Mucosa of descending colon (tissue), 3 donors: ENCODE measurements at regions not wholly inside any gene's neighbourhood (a gene's known extent, or its start where the extent isn't known, plus 50 kb on each side); places are given as distances from the start of the nearest gene placed in this dataset.

Experiments
- ATAC-seq: fragments of 200-7000 bp; cut with Tn5 transposase; one replicate; pipeline ENCODE4 v1.9.1; 2020; ENCODE audit warnings: mild to moderate bottlenecking, moderate library complexity
- DNase-seq, 3 donors: peaks; one replicate each; pipeline ENCODE4 v3.0.0-alpha.2; 2020
- H3K36me3 ChIP-seq: fragments of 200-600 bp; one replicate; pipeline ENCODE4 v1.8.0; 2021; ENCODE audit warnings: low read depth, mild to moderate bottlenecking
- H3K4me1 ChIP-seq: fragments of 200-600 bp; one replicate; pipeline ENCODE4 v1.8.0; 2021; ENCODE audit warnings: low read depth, mild to moderate bottlenecking
- H3K4me3 ChIP-seq: fragments of 200-600 bp; one replicate; pipeline ENCODE4 v1.8.0; 2021; ENCODE audit warnings: mild to moderate bottlenecking
- H3K9me3 ChIP-seq: fragments of 200-600 bp; one replicate; pipeline ENCODE4 v1.8.0; 2021; ENCODE audit warnings: mild to moderate bottlenecking
- intact Hi-C, 2 donors: fragments of 100-400 bp; cut with DNase I in 1 of 2; cut with micrococcal nuclease in 1 of 2; formaldehyde crosslinking; loops; one replicate each; pipeline versions ENCODE4 v1.11.0 to v1.11.1; 2022; cut with DNase I, micrococcal nuclease
- TF ChIP-seq, protein P1 (sequence below): fragments of 200-600 bp; IDR thresholded peaks from one replicate; pipeline ENCODE4 v1.8.0; 2022; ENCODE audit warnings: antibody characterized with exemption, mild to moderate bottlenecking
- donor health status: DM: no; HTN: no; CAD: no; lungs with moderate emphysema.
- donor health status: DM: no; HTN: no; CAD: no.
- donor health status: DM: no; HTN: yes; CAD: no.

DNA sequence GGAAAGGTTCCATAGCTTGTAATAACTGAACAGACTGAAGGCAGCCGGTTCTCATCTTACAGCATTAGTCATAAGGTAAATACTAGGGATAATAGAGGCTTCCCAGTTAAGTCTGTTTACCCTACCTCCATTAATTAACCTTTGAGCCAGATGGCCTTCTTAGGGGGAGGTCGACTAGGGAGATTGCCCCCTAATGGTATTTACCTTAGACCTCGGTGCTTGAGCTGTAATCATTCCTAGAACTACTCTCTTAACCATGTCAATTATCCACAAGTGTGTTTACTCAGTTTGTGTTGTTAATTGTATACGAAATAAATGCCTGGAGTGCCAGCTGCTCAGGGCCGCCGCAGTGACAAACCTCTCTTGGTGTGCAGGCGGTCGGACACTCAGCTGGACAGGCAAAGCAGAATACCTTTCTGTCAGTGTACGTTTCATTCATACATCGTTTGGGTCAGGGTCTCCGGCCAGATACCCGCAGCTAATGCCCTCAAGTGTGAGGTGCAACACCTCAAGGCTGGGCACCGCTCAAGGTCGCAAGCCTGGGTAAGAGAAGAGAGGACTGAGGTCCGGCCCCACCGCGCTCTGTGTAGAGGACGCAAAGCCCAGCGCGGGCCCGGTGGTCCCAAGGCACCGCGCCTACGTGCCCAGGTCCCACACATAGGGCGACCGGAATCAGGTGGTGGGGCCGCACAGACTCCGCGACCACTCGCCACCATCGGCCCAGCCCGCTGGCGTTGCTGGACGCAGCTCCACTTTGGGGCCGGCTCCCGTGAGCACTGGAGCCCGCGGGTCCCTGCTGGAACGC, 931.0 kb downstream of the NLGN4Y start:
- ATAC-seq (no peak), DNase-seq (no peak)
- intact Hi-C loops: no loop called here
- Histone ChIP-seq H3K36me3 (no peaks in the 10 kb centered on the region), H3K4me3 (no peak overlapping the region), H3K9me3 (no peaks in the 10 kb centered on the region), H3K4me1 (no peaks in the 10 kb centered on the region)
- TF ChIP-seq, protein P1, sequence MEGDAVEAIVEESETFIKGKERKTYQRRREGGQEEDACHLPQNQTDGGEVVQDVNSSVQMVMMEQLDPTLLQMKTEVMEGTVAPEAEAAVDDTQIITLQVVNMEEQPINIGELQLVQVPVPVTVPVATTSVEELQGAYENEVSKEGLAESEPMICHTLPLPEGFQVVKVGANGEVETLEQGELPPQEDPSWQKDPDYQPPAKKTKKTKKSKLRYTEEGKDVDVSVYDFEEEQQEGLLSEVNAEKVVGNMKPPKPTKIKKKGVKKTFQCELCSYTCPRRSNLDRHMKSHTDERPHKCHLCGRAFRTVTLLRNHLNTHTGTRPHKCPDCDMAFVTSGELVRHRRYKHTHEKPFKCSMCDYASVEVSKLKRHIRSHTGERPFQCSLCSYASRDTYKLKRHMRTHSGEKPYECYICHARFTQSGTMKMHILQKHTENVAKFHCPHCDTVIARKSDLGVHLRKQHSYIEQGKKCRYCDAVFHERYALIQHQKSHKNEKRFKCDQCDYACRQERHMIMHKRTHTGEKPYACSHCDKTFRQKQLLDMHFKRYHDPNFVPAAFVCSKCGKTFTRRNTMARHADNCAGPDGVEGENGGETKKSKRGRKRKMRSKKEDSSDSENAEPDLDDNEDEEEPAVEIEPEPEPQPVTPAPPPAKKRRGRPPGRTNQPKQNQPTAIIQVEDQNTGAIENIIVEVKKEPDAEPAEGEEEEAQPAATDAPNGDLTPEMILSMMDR: no peak

DNA sequence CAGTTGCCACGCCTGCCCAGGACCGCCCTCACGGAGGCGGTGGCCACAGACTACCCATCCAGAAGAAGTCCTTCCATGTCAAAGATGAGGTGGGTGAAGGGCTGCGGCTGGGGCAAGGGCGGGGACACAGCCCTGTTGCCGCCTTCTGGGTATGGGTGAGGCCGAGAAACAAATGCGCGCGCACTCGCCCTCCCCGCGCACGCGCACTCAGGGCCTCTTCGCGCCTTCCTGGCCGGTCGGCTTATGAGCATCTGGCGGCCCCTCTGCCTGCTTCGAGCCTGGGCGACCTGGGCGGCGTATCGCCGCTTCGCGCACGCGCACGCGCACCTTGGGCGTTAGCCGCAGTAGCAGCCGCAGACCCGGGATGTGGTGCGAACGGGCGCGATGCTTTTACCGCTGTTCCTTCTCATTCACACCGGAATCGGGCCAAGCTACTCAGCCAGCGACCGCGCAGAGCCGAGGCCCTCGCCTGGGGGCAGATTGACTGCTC, 931.7 kb downstream of the NLGN4Y start:
- ATAC-seq: no peak
- Histone ChIP-seq H3K36me3 (no peaks in the 10 kb centered on the region), H3K4me3 (no peak overlapping the region), H3K9me3 (no peaks in the 10 kb centered on the region), H3K4me1 (no peaks in the 10 kb centered on the region)
- DNase-seq: peak in 2 of 3 donors; percentile 90 to 91
- intact Hi-C loops: no loop called here
- TF ChIP-seq, protein P1: no peak

DNA sequence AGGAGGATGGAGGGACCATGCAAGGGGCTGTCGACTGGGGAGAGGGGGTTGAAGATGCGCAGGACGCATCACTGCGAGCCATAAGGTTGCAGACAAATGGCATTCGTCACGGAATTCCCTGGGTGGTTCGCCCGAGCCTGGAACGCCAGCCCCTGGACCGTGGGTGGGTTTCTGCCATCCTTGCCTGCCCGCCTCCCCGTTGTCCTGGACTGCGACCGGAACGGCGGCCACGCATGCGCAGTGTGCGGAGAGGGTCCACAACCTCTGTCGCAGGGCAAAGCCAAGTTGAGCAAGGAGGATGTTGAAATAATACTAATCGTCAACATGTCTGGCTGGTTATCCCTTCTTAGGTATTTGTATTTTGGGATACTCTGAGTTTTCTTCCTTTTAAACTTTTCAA, 932.2 kb downstream of the NLGN4Y start:
- Histone ChIP-seq H3K4me1 (no peaks in the 10 kb centered on the region), H3K4me3 (no peak overlapping the region), H3K36me3 (no peaks in the 10 kb centered on the region), H3K9me3 (no peaks in the 10 kb centered on the region)
- DNase-seq: peak in 1 of 3 donors; percentile 42
- intact Hi-C loops: no loop called here
- TF ChIP-seq, protein P1: no peak
- ATAC-seq: no peak

DNA sequence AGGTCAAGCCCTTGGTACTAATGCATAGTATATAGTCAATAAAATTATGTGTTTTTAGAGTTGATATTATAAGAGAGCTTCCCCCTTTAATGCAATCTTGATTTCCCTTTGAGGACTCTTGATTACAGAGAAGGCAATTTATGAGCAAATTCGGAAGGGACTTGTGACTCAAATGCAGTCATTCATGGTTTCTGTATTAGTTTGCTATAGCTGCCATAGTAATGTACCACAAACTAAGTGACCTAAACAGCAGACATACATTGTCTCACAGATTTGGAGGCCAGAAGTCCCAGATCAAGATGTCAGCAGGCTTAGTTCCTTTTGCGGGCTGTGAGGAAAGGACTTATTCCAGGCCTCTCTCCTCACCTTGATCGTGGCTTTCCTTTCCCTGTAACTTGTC, 933.4 kb downstream of the NLGN4Y start:
- Histone ChIP-seq H3K9me3 (no peaks in the 10 kb centered on the region), H3K4me3 (no peak overlapping the region), H3K4me1 (no peaks in the 10 kb centered on the region), H3K36me3 (no peaks in the 10 kb centered on the region)
- intact Hi-C loops: no loop called here
- TF ChIP-seq, protein P1: no peak
- no peak for ATAC-seq
- no peak for DNase-seq

DNA sequence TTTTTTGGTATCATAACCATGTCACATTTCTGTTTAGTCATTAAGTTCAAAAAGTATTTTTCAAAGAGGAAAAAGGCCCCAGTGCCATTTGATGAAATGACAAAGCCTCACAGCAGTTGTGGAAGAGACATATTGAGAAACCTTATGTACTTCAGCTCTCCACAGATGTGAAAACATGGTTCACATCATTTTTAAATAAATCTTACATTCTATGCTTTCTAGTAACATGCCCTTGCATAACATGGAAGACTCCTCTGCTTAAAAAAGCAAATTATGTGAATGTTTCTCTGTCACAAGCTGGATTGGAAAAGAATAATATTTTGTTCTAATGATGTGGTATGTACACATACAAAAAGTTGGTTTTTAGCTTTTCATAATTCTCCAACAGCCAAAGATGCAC, 934.1 kb downstream of the NLGN4Y start:
- DNase-seq (no peak), ATAC-seq (no peak)
- no peaks in the 10 kb centered on the region for H3K36me3 ChIP-seq
- no peaks in the 10 kb centered on the region for H3K9me3 ChIP-seq
- intact Hi-C loops: no loop called here
- TF ChIP-seq, protein P1: no peak
- no peak overlapping the region for H3K4me3 ChIP-seq
- H3K4me1 ChIP-seq: no peaks in the 10 kb centered on the region
